GM12892 (cell line): ENCODE measurements at regions not wholly inside any gene's neighbourhood (a gene's known extent, or its start where the extent isn't known, plus 50 kb on each side); places are given as distances from the start of the nearest gene placed in this dataset.

Source experiments
- POLR2A ChIP-seq: IDR thresholded peaks from 2 replicates; pipeline ENCODE4 v1.6.1; 2011; ENCODE audit warnings: low read depth, low read length, control low read depth
- POLR2AphosphoS5 ChIP-seq: IDR thresholded peaks from 2 replicates; pipeline ENCODE4 v1.6.1; 2011; ENCODE audit warnings: low read depth, low read length, control low read depth
- TAF1 ChIP-seq: IDR thresholded peaks from 2 replicates; pipeline ENCODE4 v1.6.1; 2011; ENCODE audit warnings: low read depth, mild to moderate bottlenecking, control low read depth, low read length, borderline replicate concordance

DNA sequence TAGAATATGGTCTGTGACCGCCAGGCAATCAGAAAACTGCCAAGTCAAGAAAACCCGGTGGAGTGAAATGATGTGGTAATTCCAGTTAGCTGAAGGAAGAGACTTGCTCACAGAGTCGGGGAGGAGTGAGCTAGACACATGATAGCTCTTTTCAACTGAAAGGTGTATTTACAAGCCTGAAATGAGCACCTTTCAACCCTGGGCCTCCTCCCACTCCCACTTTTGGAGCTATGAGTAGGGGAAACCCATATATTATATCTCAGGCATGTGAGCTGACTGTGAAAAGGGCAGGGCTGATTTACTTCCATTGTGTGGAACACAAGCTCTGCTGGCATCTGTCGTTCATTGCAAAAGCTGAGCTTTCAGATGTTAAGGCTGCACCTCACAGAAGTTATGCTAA is 960.2 kb downstream of the TUSC7 start:
- TF ChIP-seq POLR2AphosphoS5 (no peak), POLR2A (no peak), TAF1 (no peak)
